Cerebellar cortex (tissue), 1 donor: ENCODE measurements at regions not wholly inside any gene's neighbourhood (a gene's known extent, or its start where the extent isn't known, plus 50 kb on each side); places are given as distances from the start of the nearest gene placed in this dataset.
A peak's percentile ranks its signal among the peaks of the same experiment; 100 is the strongest.
"Not testable (repeated sequence)": the region's sequence is repeated elsewhere in the genome, so short reads cannot be mapped to it uniquely, and the experiment has no call there.

Experiments used
- DNase-seq: peaks from one replicate; pipeline ENCODE4 v3.0.0-alpha.2; 2015; ENCODE audit warnings: low spot score

GRCh38 chr7:131667699-131668098 is 111.3 kb upstream of the PODXL start:
- no peak for DNase-seq

GRCh38 chr7:131665021-131665420 is 108.6 kb upstream of the PODXL start:
- DNase-seq: no peak

- DNase-seq: no peak
Observed at GRCh38 chr7:131664570-131664969, 108.1 kb upstream of the PODXL start.

GRCh38 chr7:131662301-131662873 is 106.0 kb upstream of the PODXL start:
- DNase-seq: not testable (repeated sequence)

GRCh38 chr7:131657881-131658280 is 101.5 kb upstream of the PODXL start:
- no peak for DNase-seq

- no peak for DNase-seq
Observed at GRCh38 chr7:131656980-131657723, 100.7 kb upstream of the PODXL start.

GRCh38 chr7:131655866-131656265 is 99.4 kb upstream of the PODXL start:
- no peak for DNase-seq

- DNase-seq: no peak
Observed at GRCh38 chr7:131655447-131655846, 99.0 kb upstream of the PODXL start.

GRCh38 chr7:131654668-131655326 is 98.4 kb upstream of the PODXL start:
- peak; percentile 65 for DNase-seq

GRCh38 chr7:131654249-131654558 is 97.8 kb upstream of the PODXL start:
- DNase-seq: no peak

- DNase-seq: no peak
Observed at GRCh38 chr7:131653418-131654248, 97.2 kb upstream of the PODXL start.

- no peak for DNase-seq
Observed at GRCh38 chr7:131652934-131653333, 96.5 kb upstream of the PODXL start.

- DNase-seq: no peak
Observed at GRCh38 chr7:131652194-131652593, 95.8 kb upstream of the PODXL start.

GRCh38 chr7:131649879-131650278 is 93.5 kb upstream of the PODXL start:
- DNase-seq: no peak

GRCh38 chr7:131649003-131649541 is 92.6 kb upstream of the PODXL start:
- no peak for DNase-seq

GRCh38 chr7:131648491-131648890 is 92.1 kb upstream of the PODXL start:
- DNase-seq: no peak

GRCh38 chr7:131646203-131646602 is 89.8 kb upstream of the PODXL start:
- no peak for DNase-seq

GRCh38 chr7:131642429-131642828 is 86.0 kb upstream of the PODXL start:
- no peak for DNase-seq

- no peak for DNase-seq
Observed at GRCh38 chr7:131640686-131641085, 84.3 kb upstream of the PODXL start.

- DNase-seq: no peak
Observed at GRCh38 chr7:131638641-131639430, 82.4 kb upstream of the PODXL start.

GRCh38 chr7:131637859-131638258 is 81.4 kb upstream of the PODXL start:
- DNase-seq: no peak

GRCh38 chr7:131636092-131636491 is 79.7 kb upstream of the PODXL start:
- no peak for DNase-seq
